ENCODE measurements at regions not wholly inside any gene's neighbourhood (a gene's known extent, or its start where the extent isn't known, plus 50 kb on each side); places are given as distances from the start of the nearest gene placed in this dataset.

GRCh38 chr12:4145990-4146859 lies 127.3 kb upstream of the CCND2 start:
- Histone ChIP-seq H4K20me1 (ENCODE audit: insufficient read depth, low read length) (no peaks in the 10 kb centered on the region), H3K4me3 (replicated peaks in 1 of 3; ENCODE audit: low read depth in 2 of 3, low read length in 3 of 3) (no peak overlapping the region), H3K4me1 (ENCODE audit: control insufficient read depth in 1 of 2, insufficient read depth in 2 of 2, low read length in 2 of 2) (peaks cover 48 to 51% of the 10 kb centered on the region in 2 donors), H3K27ac (ENCODE audit: low read depth in 1 of 2, low read length in 2 of 2) (no peak overlapping the region), H3K79me2 (ENCODE audit: insufficient read depth, low read length) (no peaks in the 10 kb centered on the region), H3K9me3 (replicated peaks in 1 of 2; ENCODE audit: control insufficient read depth in 1 of 2, insufficient read depth in 1 of 2, low read length in 2 of 2) (no peaks in the 10 kb centered on the region), H3K27me3 (ENCODE audit: control insufficient read depth in 2 of 2, insufficient read depth in 2 of 2, low read length in 2 of 2) (no peaks in the 10 kb centered on the region), H2AFZ (ENCODE audit: insufficient read depth, low read depth, low read length, poor library complexity, severe bottlenecking) (no peak overlapping the region), H3K4me2 (replicated peaks; ENCODE audit: extremely low read depth, low read length, poor library complexity, severe bottlenecking) (no peak overlapping the region), H3K36me3 (replicated peaks in 1 of 2; ENCODE audit: control insufficient read depth in 1 of 2, insufficient read depth in 2 of 2, low read length in 2 of 2) (no peaks in the 10 kb centered on the region), H3K9ac (ENCODE audit: insufficient read depth, low read length, poor library complexity, severe bottlenecking) (no peak overlapping the region)
- WGBS (ENCODE audit: insufficient coverage), result 90% methylated on average over 9 of the region's 15 CpGs
- H3K27me3 Mint-ChIP-seq (ENCODE audit: low read depth in 3 of 3), result peaks cover 2 to 14% (median 2%) of the 10 kb centered on the region in 3 donors
- DNase-seq, result peak in 1 of 3 donors; percentile 47
- TF ChIP-seq, protein P1, sequence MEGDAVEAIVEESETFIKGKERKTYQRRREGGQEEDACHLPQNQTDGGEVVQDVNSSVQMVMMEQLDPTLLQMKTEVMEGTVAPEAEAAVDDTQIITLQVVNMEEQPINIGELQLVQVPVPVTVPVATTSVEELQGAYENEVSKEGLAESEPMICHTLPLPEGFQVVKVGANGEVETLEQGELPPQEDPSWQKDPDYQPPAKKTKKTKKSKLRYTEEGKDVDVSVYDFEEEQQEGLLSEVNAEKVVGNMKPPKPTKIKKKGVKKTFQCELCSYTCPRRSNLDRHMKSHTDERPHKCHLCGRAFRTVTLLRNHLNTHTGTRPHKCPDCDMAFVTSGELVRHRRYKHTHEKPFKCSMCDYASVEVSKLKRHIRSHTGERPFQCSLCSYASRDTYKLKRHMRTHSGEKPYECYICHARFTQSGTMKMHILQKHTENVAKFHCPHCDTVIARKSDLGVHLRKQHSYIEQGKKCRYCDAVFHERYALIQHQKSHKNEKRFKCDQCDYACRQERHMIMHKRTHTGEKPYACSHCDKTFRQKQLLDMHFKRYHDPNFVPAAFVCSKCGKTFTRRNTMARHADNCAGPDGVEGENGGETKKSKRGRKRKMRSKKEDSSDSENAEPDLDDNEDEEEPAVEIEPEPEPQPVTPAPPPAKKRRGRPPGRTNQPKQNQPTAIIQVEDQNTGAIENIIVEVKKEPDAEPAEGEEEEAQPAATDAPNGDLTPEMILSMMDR (IDR thresholded peaks at IDR 0.05), result no peak
- no peaks in the 10 kb centered on the region for H3K36me3 Mint-ChIP-seq
- no peak overlapping the region for H3K4me3 Mint-ChIP-seq
- intact Hi-C loops (cut with micrococcal nuclease), result loop anchor here in 1 of 2 donors (5.0 kb wide), 1 partner anchor 39 kb away; no protein-coding TSS in a partner anchor
- H3K4me1 Mint-ChIP-seq, result peaks cover 51% of the 10 kb centered on the region
- H3K9me3 Mint-ChIP-seq, result no peaks in the 10 kb centered on the region
- H3K27ac Mint-ChIP-seq, result peak overlapping the region in 3 of 7 donors; percentile 40 to 77 (median 49)

DNA sequence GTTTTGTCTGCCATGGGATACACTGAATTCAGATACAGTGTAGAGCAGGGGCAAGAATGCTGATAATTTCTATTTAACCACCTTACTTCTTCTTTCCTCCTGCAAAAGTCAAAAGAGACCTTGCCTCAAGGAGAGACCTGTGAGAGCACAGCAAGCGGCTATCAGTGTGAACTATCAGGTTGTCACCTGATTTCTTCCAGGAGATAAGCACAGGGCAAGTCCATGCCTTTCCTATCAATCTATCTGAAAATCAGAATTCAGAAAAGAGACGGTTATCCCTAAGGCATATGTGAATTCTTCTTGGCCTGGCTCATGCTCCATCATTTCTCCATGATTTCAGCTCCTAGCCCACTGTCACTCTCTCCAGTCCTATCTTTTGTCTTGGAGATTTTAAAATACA lies 128.9 kb upstream of the CCND2 start:
- Histone ChIP-seq H2AFZ (ENCODE audit: insufficient read depth, low read depth, low read length, poor library complexity, severe bottlenecking) (no peak overlapping the region), H3K9me3 (replicated peaks in 1 of 2; ENCODE audit: control insufficient read depth in 1 of 2, insufficient read depth in 1 of 2, low read length in 2 of 2) (no peaks in the 10 kb centered on the region), H3K4me2 (replicated peaks; ENCODE audit: extremely low read depth, low read length, poor library complexity, severe bottlenecking) (no peak overlapping the region), H3K4me1 (ENCODE audit: control insufficient read depth in 1 of 2, insufficient read depth in 2 of 2, low read length in 2 of 2) (peaks cover 48 to 51% of the 10 kb centered on the region in 2 donors), H4K20me1 (ENCODE audit: insufficient read depth, low read length) (no peaks in the 10 kb centered on the region), H3K4me3 (replicated peaks in 1 of 3; ENCODE audit: low read depth in 2 of 3, low read length in 3 of 3) (no peak overlapping the region), H3K36me3 (replicated peaks in 1 of 2; ENCODE audit: control insufficient read depth in 1 of 2, insufficient read depth in 2 of 2, low read length in 2 of 2) (no peaks in the 10 kb centered on the region), H3K79me2 (ENCODE audit: insufficient read depth, low read length) (no peaks in the 10 kb centered on the region), H3K27ac (ENCODE audit: low read depth in 1 of 2, low read length in 2 of 2) (no peak overlapping the region), H3K27me3 (ENCODE audit: control insufficient read depth in 2 of 2, insufficient read depth in 2 of 2, low read length in 2 of 2) (no peaks in the 10 kb centered on the region), H3K9ac (ENCODE audit: insufficient read depth, low read length, poor library complexity, severe bottlenecking) (no peak overlapping the region)
- Mint-ChIP-seq H3K4me1 (peaks cover 57% of the 10 kb centered on the region), H3K9me3 (no peaks in the 10 kb centered on the region), H3K27me3 (ENCODE audit: low read depth in 3 of 3) (peaks cover 2 to 14% (median 2%) of the 10 kb centered on the region in 3 donors), H3K27ac (no peak overlapping the region), H3K36me3 (peaks cover 0 to 2% of the 10 kb centered on the region in 2 donors), H3K4me3 (no peak overlapping the region)
- TF ChIP-seq, protein P1 (IDR thresholded peaks at IDR 0.05), result no peak
- no peak for DNase-seq
- 100% methylated on average over 1 of the region's 2 CpGs for WGBS (ENCODE audit: insufficient coverage)
- intact Hi-C loops (cut with micrococcal nuclease), result loop anchor here in 1 of 2 donors (5.0 kb wide), 1 partner anchor 37 kb away; no protein-coding TSS in a partner anchor
